ENCODE measurements at regions not wholly inside any gene's neighbourhood (a gene's known extent, or its start where the extent isn't known, plus 50 kb on each side); places are given as distances from the start of the nearest gene placed in this dataset.

- H3K27ac ChIP-seq (ENCODE audit: low read depth, low read length, severe bottlenecking) = peak overlapping the region; percentile 7
- no peaks in the 10 kb centered on the region for H3K36me3 ChIP-seq (ENCODE audit: control insufficient read depth, insufficient read depth, low read length)
- no peak overlapping the region for H3K4me3 ChIP-seq (ENCODE audit: extremely low read depth, insufficient read depth, low read length, poor library complexity, severe bottlenecking)
- H3K9me3 ChIP-seq (ENCODE audit: control insufficient read depth, low read length) = peaks cover 7% of the 10 kb centered on the region
- no peaks in the 10 kb centered on the region for H3K4me1 ChIP-seq (ENCODE audit: control insufficient read depth, insufficient read depth, low read length, poor library complexity, severe bottlenecking)
- WGBS, 2 experiments (ENCODE audit: insufficient coverage in 2 of 2) = 73 to 93% methylated on average over 2 to 3 of the region's 3 CpGs
Measured at GRCh38 chr5:58060996-58061395, 398.9 kb downstream of the PLK2 start.

DNA sequence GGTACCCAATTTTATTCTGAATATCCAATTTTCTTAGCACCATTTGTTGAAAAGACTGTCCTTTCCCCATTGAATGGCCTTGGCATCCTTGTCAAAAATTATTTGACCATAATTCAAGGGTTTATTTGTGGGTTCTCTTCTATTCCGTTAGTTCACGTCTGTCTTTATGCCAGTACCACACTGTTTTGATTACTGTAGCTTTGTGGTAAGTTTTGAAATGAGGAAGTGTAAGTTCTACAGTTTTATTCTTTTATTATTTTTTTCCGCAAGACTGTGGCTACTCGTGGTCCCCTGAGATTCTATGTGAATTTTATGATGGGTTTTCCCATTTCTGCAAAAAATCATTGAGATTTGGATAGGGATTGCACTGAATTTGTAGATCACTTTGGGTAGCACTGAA, 402.6 kb downstream of the PLK2 start:
- Histone ChIP-seq H3K9me3 (ENCODE audit: control insufficient read depth, low read length) (peaks cover 7% of the 10 kb centered on the region), H3K36me3 (ENCODE audit: control insufficient read depth, insufficient read depth, low read length) (no peaks in the 10 kb centered on the region), H3K27ac (ENCODE audit: low read depth, low read length, severe bottlenecking) (no peak overlapping the region), H3K4me3 (ENCODE audit: extremely low read depth, insufficient read depth, low read length, poor library complexity, severe bottlenecking) (no peak overlapping the region), H3K4me1 (ENCODE audit: control insufficient read depth, insufficient read depth, low read length, poor library complexity, severe bottlenecking) (no peaks in the 10 kb centered on the region)
- WGBS, 2 experiments (ENCODE audit: insufficient coverage in 2 of 2) = 100% methylated on average over 1 of the region's 4 CpGs; no CpG with 5 or more reads in 1 of the 2 experiments

- no CpG with 5 or more reads among the region's 1 CpG for WGBS, 2 experiments (ENCODE audit: insufficient coverage in 2 of 2)
- no peaks in the 10 kb centered on the region for H3K4me1 ChIP-seq (ENCODE audit: control insufficient read depth, insufficient read depth, low read length, poor library complexity, severe bottlenecking)
- H3K9me3 ChIP-seq (ENCODE audit: control insufficient read depth, low read length) = peaks cover 7% of the 10 kb centered on the region
- no peak overlapping the region for H3K4me3 ChIP-seq (ENCODE audit: extremely low read depth, insufficient read depth, low read length, poor library complexity, severe bottlenecking)
- no peak overlapping the region for H3K27ac ChIP-seq (ENCODE audit: low read depth, low read length, severe bottlenecking)
- no peaks in the 10 kb centered on the region for H3K36me3 ChIP-seq (ENCODE audit: control insufficient read depth, insufficient read depth, low read length)
Measured at GRCh38 chr5:58056546-58056945, 403.3 kb downstream of the PLK2 start.

DNA sequence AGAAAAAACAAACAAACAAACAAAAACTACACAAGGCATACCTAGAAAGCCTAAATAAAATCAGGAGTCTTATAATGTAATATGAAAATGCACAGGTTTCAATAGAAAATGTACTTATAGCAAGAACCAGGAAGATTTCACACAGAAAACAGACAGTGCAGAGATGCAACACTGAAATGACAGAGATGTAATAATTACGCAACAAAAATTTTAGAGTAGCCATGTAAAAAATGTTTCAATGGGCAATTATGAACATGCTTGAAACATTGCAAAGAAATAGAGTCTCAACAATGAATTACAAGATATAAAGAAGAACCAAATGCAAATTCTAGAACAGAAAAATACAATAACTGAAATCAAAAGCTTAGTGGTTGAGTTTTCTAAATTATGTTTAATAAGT, 405.9 kb downstream of the PLK2 start:
- 100% methylated on average over 1 of the region's 1 CpG; no CpG with 5 or more reads in 1 of the 2 experiments for WGBS, 2 experiments (ENCODE audit: insufficient coverage in 2 of 2)
- no peaks in the 10 kb centered on the region for H3K36me3 ChIP-seq (ENCODE audit: control insufficient read depth, insufficient read depth, low read length)
- no peak overlapping the region for H3K27ac ChIP-seq (ENCODE audit: low read depth, low read length, severe bottlenecking)
- H3K4me1 ChIP-seq (ENCODE audit: control insufficient read depth, insufficient read depth, low read length, poor library complexity, severe bottlenecking) = no peaks in the 10 kb centered on the region
- no peak overlapping the region for H3K4me3 ChIP-seq (ENCODE audit: extremely low read depth, insufficient read depth, low read length, poor library complexity, severe bottlenecking)
- peaks cover 7% of the 10 kb centered on the region for H3K9me3 ChIP-seq (ENCODE audit: control insufficient read depth, low read length)

- 100% methylated on average over 1 of the region's 3 CpGs; no CpG with 5 or more reads in 1 of the 2 experiments for WGBS, 2 experiments (ENCODE audit: insufficient coverage in 2 of 2)
- Histone ChIP-seq H3K27ac (ENCODE audit: low read depth, low read length, severe bottlenecking) (no peak overlapping the region), H3K9me3 (ENCODE audit: control insufficient read depth, low read length) (no peaks in the 10 kb centered on the region), H3K36me3 (ENCODE audit: control insufficient read depth, insufficient read depth, low read length) (no peaks in the 10 kb centered on the region), H3K4me1 (ENCODE audit: control insufficient read depth, insufficient read depth, low read length, poor library complexity, severe bottlenecking) (no peaks in the 10 kb centered on the region), H3K4me3 (ENCODE audit: extremely low read depth, insufficient read depth, low read length, poor library complexity, severe bottlenecking) (no peak overlapping the region)
Measured at GRCh38 chr5:58048954-58049353, 410.9 kb downstream of the PLK2 start.

DNA sequence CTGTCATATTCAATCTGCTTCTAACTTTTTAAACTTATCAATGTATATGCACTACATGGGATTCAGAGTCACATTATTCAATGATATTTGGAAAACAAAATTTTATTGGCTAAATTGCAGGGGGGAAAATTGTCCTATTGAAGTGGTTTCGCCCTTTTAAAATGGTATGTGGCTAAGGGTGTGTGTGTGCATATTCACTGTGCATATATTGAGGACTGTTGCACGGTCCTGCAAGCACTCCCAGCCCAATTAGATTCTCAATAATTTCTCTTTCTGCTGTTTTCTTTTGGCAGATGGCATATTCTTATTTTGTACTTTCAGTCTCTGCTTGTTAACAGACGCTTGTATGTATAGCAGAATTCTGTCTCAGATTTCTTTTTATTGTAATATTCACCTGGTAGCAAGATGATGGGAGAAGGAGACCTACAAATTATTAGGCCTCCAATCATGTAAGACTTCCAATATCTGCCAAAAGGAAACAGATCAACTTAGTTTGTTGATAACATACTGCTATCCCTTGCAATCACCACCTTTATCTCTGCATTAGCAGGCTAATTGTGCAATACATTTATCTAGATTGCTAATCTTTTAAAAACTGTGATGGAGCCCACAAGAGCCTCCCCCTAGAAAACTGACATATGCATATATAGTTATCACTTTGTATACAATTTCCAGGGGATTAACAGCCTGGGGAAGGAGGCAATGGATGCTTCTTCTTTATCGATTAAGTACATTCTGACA, 411.5 kb downstream of the PLK2 start:
- no peak overlapping the region for H3K27ac ChIP-seq (ENCODE audit: low read depth, low read length, severe bottlenecking)
- no peaks in the 10 kb centered on the region for H3K4me1 ChIP-seq (ENCODE audit: control insufficient read depth, insufficient read depth, low read length, poor library complexity, severe bottlenecking)
- no peak overlapping the region for H3K4me3 ChIP-seq (ENCODE audit: extremely low read depth, insufficient read depth, low read length, poor library complexity, severe bottlenecking)
- no peaks in the 10 kb centered on the region for H3K36me3 ChIP-seq (ENCODE audit: control insufficient read depth, insufficient read depth, low read length)
- WGBS, 2 experiments (ENCODE audit: insufficient coverage in 2 of 2) = no CpG with 5 or more reads among the region's 4 CpGs
- H3K9me3 ChIP-seq (ENCODE audit: control insufficient read depth, low read length) = no peaks in the 10 kb centered on the region

DNA sequence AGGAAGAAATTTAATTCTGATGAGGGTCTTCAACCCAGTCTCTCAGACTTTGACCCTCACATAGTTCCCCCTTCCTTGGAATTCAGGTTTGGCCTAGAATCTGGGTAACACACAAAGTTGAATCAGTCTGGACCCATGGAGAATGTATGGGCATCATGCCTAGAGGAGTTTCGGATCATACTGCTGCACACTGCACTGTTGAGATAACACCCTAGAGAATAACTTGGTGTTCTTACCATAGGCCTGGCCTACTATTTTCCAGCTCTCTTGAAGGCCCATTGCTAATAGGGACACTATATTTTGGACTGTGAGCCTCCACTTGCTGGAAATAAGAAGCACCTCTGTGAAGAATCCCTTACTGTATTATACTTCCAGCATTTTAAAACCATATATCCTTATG, 413.5 kb downstream of the PLK2 start:
- WGBS, 2 experiments (ENCODE audit: insufficient coverage in 2 of 2) = 100% methylated on average over 1 of the region's 1 CpG; no CpG with 5 or more reads in 1 of the 2 experiments

GRCh38 chr5:58044166-58044565, 415.7 kb downstream of the PLK2 start:
- H3K4me1 ChIP-seq (ENCODE audit: control insufficient read depth, insufficient read depth, low read length, poor library complexity, severe bottlenecking) = peaks cover 3% of the 10 kb centered on the region
- 100% methylated on average over 2 of the region's 6 CpGs; no CpG with 5 or more reads in 1 of the 2 experiments for WGBS, 2 experiments (ENCODE audit: insufficient coverage in 2 of 2)

More for the DNA sequence above, 413.5 kb downstream of the PLK2 start:
- Histone ChIP-seq H3K27ac (ENCODE audit: low read depth, low read length, severe bottlenecking) (no peak overlapping the region), H3K4me3 (ENCODE audit: extremely low read depth, insufficient read depth, low read length, poor library complexity, severe bottlenecking) (no peak overlapping the region), H3K4me1 (ENCODE audit: control insufficient read depth, insufficient read depth, low read length, poor library complexity, severe bottlenecking) (peaks cover 3% of the 10 kb centered on the region), H3K9me3 (ENCODE audit: control insufficient read depth, low read length) (no peaks in the 10 kb centered on the region), H3K36me3 (ENCODE audit: control insufficient read depth, insufficient read depth, low read length) (no peaks in the 10 kb centered on the region)

DNA sequence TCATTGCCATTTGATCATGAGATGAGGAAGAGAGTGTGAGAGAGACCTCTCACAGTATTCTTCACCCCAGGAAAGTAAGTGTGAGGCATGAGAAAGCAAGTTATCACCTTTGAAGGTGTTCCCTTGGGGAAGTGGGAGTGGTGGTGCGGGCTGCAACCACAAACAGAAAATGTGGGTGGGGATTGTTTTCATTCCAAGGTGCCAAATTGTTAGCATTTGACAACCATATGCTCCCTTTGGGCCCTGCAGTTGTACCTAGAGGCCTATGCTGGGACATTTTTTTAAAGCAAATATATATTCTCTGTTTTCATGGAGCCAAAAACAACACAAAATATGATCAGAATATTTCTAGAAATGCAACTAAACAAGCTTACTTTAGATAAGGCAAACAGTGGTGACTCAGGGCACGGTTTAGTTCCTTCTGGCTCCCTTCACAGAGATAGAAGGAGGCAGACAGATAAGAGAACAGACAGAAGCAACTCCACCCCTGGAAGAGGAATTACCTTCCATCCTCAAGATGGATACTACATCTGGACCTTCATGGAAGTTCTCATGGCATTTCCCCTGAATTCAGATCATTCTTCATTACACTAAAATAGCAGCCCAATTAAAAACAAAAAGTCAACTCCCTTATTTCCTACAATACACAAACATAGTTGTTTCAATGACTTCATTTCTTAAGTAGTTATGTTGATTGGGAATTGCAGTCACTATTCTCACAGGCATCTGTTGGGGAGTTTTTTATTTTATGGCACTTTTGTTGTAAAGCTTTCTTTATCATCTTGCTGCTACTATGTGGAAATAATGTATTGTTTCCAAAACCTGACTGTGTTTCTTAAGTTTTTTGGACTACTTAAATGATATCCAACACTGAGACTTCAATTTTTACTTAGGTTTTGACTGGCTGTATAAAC, 416.6 kb downstream of the PLK2 start:
- Histone ChIP-seq H3K4me3 (ENCODE audit: extremely low read depth, insufficient read depth, low read length, poor library complexity, severe bottlenecking) (no peak overlapping the region), H3K27ac (ENCODE audit: low read depth, low read length, severe bottlenecking) (peak overlapping the region; percentile 1), H3K4me1 (ENCODE audit: control insufficient read depth, insufficient read depth, low read length, poor library complexity, severe bottlenecking) (peaks cover 3% of the 10 kb centered on the region), H3K36me3 (ENCODE audit: control insufficient read depth, insufficient read depth, low read length) (no peaks in the 10 kb centered on the region), H3K9me3 (ENCODE audit: control insufficient read depth, low read length) (no peaks in the 10 kb centered on the region)
- WGBS, 2 experiments (ENCODE audit: insufficient coverage in 2 of 2) = 41% methylated on average over 2 of the region's 2 CpGs; no CpG with 5 or more reads in 1 of the 2 experiments

More at GRCh38 chr5:58044166-58044565, 415.7 kb downstream of the PLK2 start:
- no peaks in the 10 kb centered on the region for H3K36me3 ChIP-seq (ENCODE audit: control insufficient read depth, insufficient read depth, low read length)
- no peak overlapping the region for H3K4me3 ChIP-seq (ENCODE audit: extremely low read depth, insufficient read depth, low read length, poor library complexity, severe bottlenecking)
- no peak overlapping the region for H3K27ac ChIP-seq (ENCODE audit: low read depth, low read length, severe bottlenecking)
- no peaks in the 10 kb centered on the region for H3K9me3 ChIP-seq (ENCODE audit: control insufficient read depth, low read length)

DNA sequence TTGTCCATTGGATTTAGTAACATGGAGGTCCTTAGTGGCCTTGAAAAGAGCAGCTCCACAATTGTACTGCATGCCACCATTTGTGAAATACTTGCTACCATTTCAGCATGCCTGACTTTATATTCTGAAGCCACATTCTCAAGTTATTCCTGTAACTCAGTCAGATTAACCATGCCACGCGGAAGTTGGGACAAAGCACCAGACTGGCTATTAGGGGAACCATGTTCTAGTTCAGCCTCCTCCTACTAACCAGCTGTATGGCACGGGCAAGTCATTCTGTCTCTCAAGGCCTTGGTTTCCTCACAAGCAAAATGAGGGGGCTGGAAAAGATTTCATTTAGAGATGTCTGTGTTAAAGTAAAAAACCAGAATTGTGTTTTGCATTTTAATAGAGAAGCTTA, 418.0 kb downstream of the PLK2 start:
- Histone ChIP-seq H3K27ac (ENCODE audit: low read depth, low read length, severe bottlenecking) (no peak overlapping the region), H3K4me1 (ENCODE audit: control insufficient read depth, insufficient read depth, low read length, poor library complexity, severe bottlenecking) (peaks cover 3% of the 10 kb centered on the region), H3K9me3 (ENCODE audit: control insufficient read depth, low read length) (no peaks in the 10 kb centered on the region), H3K4me3 (ENCODE audit: extremely low read depth, insufficient read depth, low read length, poor library complexity, severe bottlenecking) (no peak overlapping the region), H3K36me3 (ENCODE audit: control insufficient read depth, insufficient read depth, low read length) (no peaks in the 10 kb centered on the region)
- WGBS, 2 experiments (ENCODE audit: insufficient coverage in 2 of 2) = 94 to 100% methylated on average over 2 of the region's 3 CpGs

Data from mesodermal cell (in vitro differentiated cells).